ENCODE measurements at regions not wholly inside any gene's neighbourhood (a gene's known extent, or its start where the extent isn't known, plus 50 kb on each side); places are given as distances from the start of the nearest gene placed in this dataset.
"Not testable (repeated sequence)": the region's sequence is repeated elsewhere in the genome, so short reads cannot be mapped to it uniquely, and the experiment has no call there.

DNA sequence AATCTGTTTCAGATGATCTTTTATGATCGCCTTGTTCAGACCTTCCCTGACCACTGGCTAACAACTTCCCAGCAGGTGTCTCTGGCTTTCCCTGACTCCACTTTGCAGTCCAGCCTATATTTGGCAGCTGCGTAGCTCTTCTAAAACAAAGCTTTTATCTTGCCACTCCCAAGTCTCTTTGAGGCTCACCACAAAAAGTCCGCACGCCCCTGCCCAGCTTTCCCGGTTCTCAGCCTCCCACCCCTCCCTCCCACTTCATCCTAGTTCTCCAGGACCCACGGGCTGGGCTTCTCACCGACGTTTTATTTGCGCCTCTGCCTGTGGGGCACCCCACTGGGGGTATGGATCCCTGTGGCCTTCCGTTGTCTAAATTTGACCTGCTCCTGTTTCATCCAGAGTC is 58.9 kb upstream of the USP6NL start:
- Mint-ChIP-seq H3K4me1 (peaks cover 16% of the 10 kb centered on the region), H3K4me3 (peak overlapping the region; percentile 14)
- DNase-seq (ENCODE audit: low read depth, low spot score) = no peak

DNA sequence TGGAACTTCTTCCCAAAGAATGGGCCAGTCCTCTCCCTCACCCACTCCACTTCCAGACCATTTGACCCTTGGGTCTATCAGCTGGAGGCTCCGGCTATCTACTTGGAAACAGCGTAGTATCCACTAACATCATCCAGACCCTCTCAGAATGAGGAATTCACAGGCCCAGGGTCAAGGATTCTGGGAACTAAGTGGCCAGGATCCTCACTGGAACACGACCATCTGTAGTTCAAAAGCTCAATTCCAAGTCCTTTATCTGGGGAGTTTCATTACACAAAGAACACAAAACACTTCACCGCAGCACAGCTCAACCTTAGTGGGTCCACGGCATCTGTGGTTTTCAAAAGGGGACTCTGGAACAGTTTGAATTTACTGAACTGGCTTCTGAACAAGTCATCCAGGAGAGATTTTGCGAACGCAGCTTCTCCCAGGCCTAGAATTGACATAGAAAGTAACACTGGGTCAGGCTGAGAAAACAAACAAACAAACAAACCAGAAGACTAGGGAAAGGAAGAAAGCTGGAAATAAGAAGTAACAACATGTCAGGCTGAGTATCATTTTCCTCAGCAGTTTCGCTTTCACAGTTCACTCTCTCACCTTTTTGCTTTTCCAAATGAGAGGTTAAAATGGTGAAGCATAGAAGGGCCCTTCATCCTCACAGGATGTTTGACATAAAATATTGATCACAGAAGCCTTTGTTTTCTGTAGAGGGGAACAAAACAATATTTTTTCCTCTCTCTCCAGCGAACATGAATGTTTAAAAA is 57.6 kb upstream of the USP6NL start:
- no peak for DNase-seq (ENCODE audit: low read depth, low spot score)
- Mint-ChIP-seq H3K27me3 (ENCODE audit: low read depth) (no peaks in the 10 kb centered on the region), H3K4me3 (no peak overlapping the region), H3K9me3 (peaks cover 3% of the 10 kb centered on the region), H3K36me3 (ENCODE audit: low read depth) (peaks cover 2% of the 10 kb centered on the region), H3K27ac (ENCODE audit: unreplicated experiment) (no peak overlapping the region), H3K4me1 (peaks cover 16% of the 10 kb centered on the region)
- TF ChIP-seq, protein P1, sequence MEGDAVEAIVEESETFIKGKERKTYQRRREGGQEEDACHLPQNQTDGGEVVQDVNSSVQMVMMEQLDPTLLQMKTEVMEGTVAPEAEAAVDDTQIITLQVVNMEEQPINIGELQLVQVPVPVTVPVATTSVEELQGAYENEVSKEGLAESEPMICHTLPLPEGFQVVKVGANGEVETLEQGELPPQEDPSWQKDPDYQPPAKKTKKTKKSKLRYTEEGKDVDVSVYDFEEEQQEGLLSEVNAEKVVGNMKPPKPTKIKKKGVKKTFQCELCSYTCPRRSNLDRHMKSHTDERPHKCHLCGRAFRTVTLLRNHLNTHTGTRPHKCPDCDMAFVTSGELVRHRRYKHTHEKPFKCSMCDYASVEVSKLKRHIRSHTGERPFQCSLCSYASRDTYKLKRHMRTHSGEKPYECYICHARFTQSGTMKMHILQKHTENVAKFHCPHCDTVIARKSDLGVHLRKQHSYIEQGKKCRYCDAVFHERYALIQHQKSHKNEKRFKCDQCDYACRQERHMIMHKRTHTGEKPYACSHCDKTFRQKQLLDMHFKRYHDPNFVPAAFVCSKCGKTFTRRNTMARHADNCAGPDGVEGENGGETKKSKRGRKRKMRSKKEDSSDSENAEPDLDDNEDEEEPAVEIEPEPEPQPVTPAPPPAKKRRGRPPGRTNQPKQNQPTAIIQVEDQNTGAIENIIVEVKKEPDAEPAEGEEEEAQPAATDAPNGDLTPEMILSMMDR (conservative IDR thresholded peaks at IDR 0.05) = no peak

More for the DNA sequence above, 58.9 kb upstream of the USP6NL start:
- H3K27ac Mint-ChIP-seq (ENCODE audit: unreplicated experiment) = no peak overlapping the region
- peaks cover 2% of the 10 kb centered on the region for H3K36me3 Mint-ChIP-seq (ENCODE audit: low read depth)
- TF ChIP-seq, protein P1 (conservative IDR thresholded peaks at IDR 0.05) = no peak
- no peaks in the 10 kb centered on the region for H3K27me3 Mint-ChIP-seq (ENCODE audit: low read depth)
- H3K9me3 Mint-ChIP-seq = peaks cover 3% of the 10 kb centered on the region

DNA sequence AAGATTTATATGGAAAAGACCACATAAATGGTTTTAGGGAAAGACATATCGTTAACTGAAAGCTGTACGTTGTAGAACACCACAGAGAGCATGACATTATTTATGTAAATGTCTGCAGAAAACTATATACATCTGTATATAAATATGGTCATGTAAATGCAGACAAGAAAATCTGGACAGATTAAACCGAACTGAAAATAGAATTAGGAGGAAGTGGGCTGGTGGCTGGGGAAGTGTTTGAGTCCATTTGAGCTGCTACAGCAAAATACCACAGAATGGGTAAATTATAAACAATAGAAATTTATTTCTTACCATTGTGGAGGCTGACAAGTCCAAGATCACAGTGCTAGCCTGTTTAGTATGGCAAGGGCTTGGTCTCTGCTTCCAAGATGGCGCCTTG is 56.3 kb upstream of the USP6NL start:
- no peak overlapping the region for H3K4me3 Mint-ChIP-seq
- no peak for DNase-seq (ENCODE audit: low read depth, low spot score)
- H3K27me3 Mint-ChIP-seq (ENCODE audit: low read depth) = no peaks in the 10 kb centered on the region
- H3K9me3 Mint-ChIP-seq = peaks cover 3% of the 10 kb centered on the region
- TF ChIP-seq, protein P1 (conservative IDR thresholded peaks at IDR 0.05) = no peak
- H3K4me1 Mint-ChIP-seq = peaks cover 17% of the 10 kb centered on the region
- peaks cover 2% of the 10 kb centered on the region for H3K36me3 Mint-ChIP-seq (ENCODE audit: low read depth)
- no peak overlapping the region for H3K27ac Mint-ChIP-seq (ENCODE audit: unreplicated experiment)

DNA sequence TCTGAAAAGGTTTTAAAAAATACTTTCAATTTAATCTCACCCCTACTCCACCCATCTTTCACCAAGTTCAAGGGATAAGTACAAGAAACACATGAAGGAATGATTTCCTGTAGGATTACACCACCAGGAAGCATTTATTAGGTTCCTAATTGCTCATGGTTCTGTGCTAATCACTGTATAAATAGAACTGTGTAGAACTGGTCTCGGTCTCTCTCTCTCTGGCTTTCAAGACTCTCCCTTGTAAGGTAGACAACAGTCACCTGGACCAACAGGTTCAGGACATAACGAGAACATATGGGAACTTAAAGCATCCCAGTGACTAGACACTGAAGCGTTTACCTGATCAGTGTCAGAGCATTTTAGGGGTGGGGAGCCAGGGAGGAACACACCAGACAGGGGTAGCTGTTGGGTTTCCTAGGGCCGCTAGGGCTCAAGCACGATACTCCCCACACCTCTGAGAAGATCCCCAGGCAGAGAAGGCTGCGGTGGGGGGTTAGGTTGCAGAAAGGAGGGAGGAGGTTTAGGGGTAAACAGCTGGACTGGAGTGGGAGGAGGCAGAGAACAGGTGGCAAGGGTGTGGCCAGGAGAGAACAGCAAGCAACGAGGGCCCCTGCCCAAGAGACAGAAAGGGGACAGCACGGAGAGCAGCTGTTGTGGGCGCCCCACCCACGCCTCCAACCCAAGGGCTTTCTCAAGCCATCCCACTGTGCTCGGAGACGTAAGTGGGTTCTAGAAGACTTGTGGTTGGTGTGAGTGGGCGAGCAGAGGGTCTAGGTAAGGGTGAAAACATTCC is 52.5 kb upstream of the USP6NL start:
- peaks cover 2% of the 10 kb centered on the region for H3K36me3 Mint-ChIP-seq (ENCODE audit: low read depth)
- no peak overlapping the region for H3K4me3 Mint-ChIP-seq
- no peak overlapping the region for H3K27ac Mint-ChIP-seq (ENCODE audit: unreplicated experiment)
- H3K9me3 Mint-ChIP-seq = peaks cover 3% of the 10 kb centered on the region
- DNase-seq (ENCODE audit: low read depth, low spot score) = no peak
- peaks cover 2% of the 10 kb centered on the region for H3K27me3 Mint-ChIP-seq (ENCODE audit: low read depth)
- TF ChIP-seq, protein P1 (conservative IDR thresholded peaks at IDR 0.05) = no peak
- peaks cover 15% of the 10 kb centered on the region for H3K4me1 Mint-ChIP-seq

DNA sequence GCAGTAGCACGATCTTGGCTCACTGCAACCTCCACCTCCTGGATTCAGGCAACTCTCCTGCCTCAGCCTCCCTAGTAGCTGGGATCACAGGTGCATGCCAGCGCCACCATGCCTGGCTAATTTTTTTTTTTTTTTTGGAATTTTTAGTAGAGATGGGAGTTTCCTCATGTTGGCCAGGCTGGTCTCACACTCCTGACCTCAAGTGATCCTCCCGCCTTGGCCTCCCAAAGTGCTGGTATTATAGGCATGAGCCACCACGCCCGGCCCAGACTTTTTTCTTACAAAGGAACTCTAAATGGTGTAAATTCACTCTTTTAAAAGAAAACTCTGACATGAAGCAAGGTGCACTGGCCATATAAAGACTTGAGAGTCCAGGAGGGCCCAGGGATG is 51.7 kb upstream of the USP6NL start:
- H3K4me1 Mint-ChIP-seq = peaks cover 11% of the 10 kb centered on the region
- not testable (repeated sequence) for DNase-seq (ENCODE audit: low read depth, low spot score); H3K27me3 Mint-ChIP-seq (ENCODE audit: low read depth); H3K27ac Mint-ChIP-seq (ENCODE audit: unreplicated experiment); H3K9me3 Mint-ChIP-seq; H3K36me3 Mint-ChIP-seq (ENCODE audit: low read depth); H3K4me3 Mint-ChIP-seq

DNA sequence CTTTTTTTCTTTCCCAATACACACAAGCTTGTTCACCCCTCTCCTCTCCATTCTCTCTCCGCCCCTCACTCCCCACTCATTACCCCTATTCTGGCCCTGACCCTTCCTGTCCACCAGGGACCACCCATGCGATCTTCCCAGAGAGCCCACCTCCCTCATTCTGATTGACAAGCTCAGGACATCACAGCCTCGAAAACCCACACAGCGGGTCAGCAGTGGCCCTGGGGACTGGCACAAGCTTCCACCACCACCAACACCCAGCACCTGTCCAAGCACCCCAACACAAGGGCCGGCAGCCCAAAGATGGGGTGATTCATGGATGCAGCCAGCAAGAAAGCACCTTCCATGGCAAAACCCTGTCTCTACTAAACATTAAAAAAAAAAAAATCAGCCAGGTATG is 50.0 kb upstream of the USP6NL start:
- Mint-ChIP-seq H3K36me3 (ENCODE audit: low read depth) (peaks cover 2% of the 10 kb centered on the region), H3K9me3 (peaks cover 3% of the 10 kb centered on the region), H3K4me1 (peaks cover 11% of the 10 kb centered on the region), H3K4me3 (no peak overlapping the region), H3K27me3 (ENCODE audit: low read depth) (peaks cover 2% of the 10 kb centered on the region), H3K27ac (ENCODE audit: unreplicated experiment) (no peak overlapping the region)
- DNase-seq (ENCODE audit: low read depth, low spot score) = no peak
- TF ChIP-seq, protein P1 (conservative IDR thresholded peaks at IDR 0.05) = no peak
